ENCODE measurements at regions not wholly inside any gene's neighbourhood (a gene's known extent, or its start where the extent isn't known, plus 50 kb on each side); places are given as distances from the start of the nearest gene placed in this dataset.

GRCh38 chr4:156217236-156217635, 263.6 kb upstream of the CTSO start:
- no peak for DNase-seq

- DNase-seq = no peak
Observed at GRCh38 chr4:156201050-156201449, 247.4 kb upstream of the CTSO start.

- no peak for DNase-seq
Observed at GRCh38 chr4:156198511-156198910, 244.8 kb upstream of the CTSO start.

GRCh38 chr4:156197216-156197615, 243.6 kb upstream of the CTSO start:
- DNase-seq = no peak

- no peak for DNase-seq
Observed at GRCh38 chr4:156196722-156197121, 243.1 kb upstream of the CTSO start.

- no peak for DNase-seq
Observed at GRCh38 chr4:156195914-156196313, 242.2 kb upstream of the CTSO start.

GRCh38 chr4:156194896-156195295, 241.2 kb upstream of the CTSO start:
- no peak for DNase-seq

- no peak for DNase-seq
Observed at GRCh38 chr4:156193800-156194199, 240.1 kb upstream of the CTSO start.

GRCh38 chr4:156193106-156193505, 239.4 kb upstream of the CTSO start:
- DNase-seq = no peak

- DNase-seq = no peak
Observed at GRCh38 chr4:156192033-156192432, 238.4 kb upstream of the CTSO start.

GRCh38 chr4:156191044-156191781, 237.5 kb upstream of the CTSO start:
- DNase-seq = no peak

- DNase-seq = no peak
Observed at GRCh38 chr4:156190615-156191014, 236.9 kb upstream of the CTSO start.

GRCh38 chr4:156188596-156188995, 234.9 kb upstream of the CTSO start:
- no peak for DNase-seq

GRCh38 chr4:156186111-156186510, 232.4 kb upstream of the CTSO start:
- DNase-seq = no peak

GRCh38 chr4:156185514-156186055, 231.9 kb upstream of the CTSO start:
- DNase-seq = no peak

GRCh38 chr4:156182269-156182668, 228.6 kb upstream of the CTSO start:
- DNase-seq = no peak

- no peak for DNase-seq
Observed at GRCh38 chr4:156177941-156178340, 224.3 kb upstream of the CTSO start.

GRCh38 chr4:156176896-156177295, 223.2 kb upstream of the CTSO start:
- DNase-seq = peak; percentile 17

GRCh38 chr4:156173937-156174336, 220.3 kb upstream of the CTSO start:
- no peak for DNase-seq

- DNase-seq = no peak
Observed at GRCh38 chr4:156173486-156173885, 219.8 kb upstream of the CTSO start.

- DNase-seq = no peak
Observed at GRCh38 chr4:156169861-156170260, 216.2 kb upstream of the CTSO start.

GRCh38 chr4:156169011-156169410, 215.3 kb upstream of the CTSO start:
- DNase-seq = peak; percentile 74

- DNase-seq = no peak
Observed at GRCh38 chr4:156168288-156168687, 214.6 kb upstream of the CTSO start.

- DNase-seq = no peak
Observed at GRCh38 chr4:156158747-156159146, 205.1 kb upstream of the CTSO start.

- DNase-seq = no peak
Observed at GRCh38 chr4:156154978-156155377, 201.3 kb upstream of the CTSO start.
